ENCODE measurements at regions not wholly inside any gene's neighbourhood (a gene's known extent, or its start where the extent isn't known, plus 50 kb on each side); places are given as distances from the start of the nearest gene placed in this dataset.

GRCh38 chr5:158170534-158170933, 311.6 kb upstream of the CLINT1 start (continued):
- no peak for TF ChIP-seq ZBTB11 (CRISPR knock-in tag; IDR thresholded peaks at IDR 0.05)
- TF ChIP-seq POLR2AphosphoS2 (IDR thresholded peaks at IDR 0.05; ENCODE audit: low read depth, low read length): no peak

GRCh38 chr5:158170060-158170459, 311.1 kb upstream of the CLINT1 start:
- H3K9me3 ChIP-seq (replicated peaks; ENCODE audit: control insufficient read depth, insufficient read depth, low read length): no peaks in the 10 kb centered on the region
- no peak for ATAC-seq
- no peak overlapping the region for H3K27ac ChIP-seq (ENCODE audit: control insufficient read depth, insufficient read depth)
- H4K20me1 ChIP-seq (ENCODE audit: control insufficient read depth, insufficient read depth): no peaks in the 10 kb centered on the region
- no peak overlapping the region for H3K4me2 ChIP-seq (ENCODE audit: control insufficient read depth, insufficient read depth)
- ChIA-PET SMC1A (ENCODE audit: uncharacterized antibody, unreplicated experiment) (interaction anchor here (1.1 to 2.0 kb wide), 6 partner anchors 83 to 957 kb away, joined by 3 to 10 read pairs (median 5); no protein-coding TSS in a partner anchor), RAD21 (ENCODE audit: unreplicated experiment) (interaction anchor here (0.6 to 3.0 kb wide), 2 partner anchors 18 to 937 kb away, joined by 3 to 13 read pairs; no protein-coding TSS in a partner anchor), POLR2A (no interaction called here), CTCF (interaction anchor here (1.2 to 9.0 kb wide), 6 partner anchors 49 to 962 kb away, joined by 3 to 137 read pairs (median 8); no protein-coding TSS in a partner anchor)
- no TSS peak for BruUV-seq (replicated peaks)
- no peak for DNase-seq (ENCODE audit: low read depth, low spot score)
- no peaks in the 10 kb centered on the region for H3K36me3 ChIP-seq (ENCODE audit: control insufficient read depth in 2 of 2, insufficient read depth in 2 of 2, low read length in 1 of 2)
- no peaks in the 10 kb centered on the region for H3K4me1 ChIP-seq (ENCODE audit: control insufficient read depth, insufficient read depth, low read length)
- H3K27me3 ChIP-seq (replicated peaks in 1 of 2; ENCODE audit: control insufficient read depth in 2 of 2, insufficient read depth in 2 of 2, low read length in 1 of 2): peaks cover 0 to 3% of the 10 kb centered on the region in 2 experiments; a peak in 1 of 4 replicates
- WGBS (ENCODE audit: insufficient coverage, insufficient replicate concordance, low lambda C conversion rate, missing lambda C conversion rate): 0% methylated on average over 3 of the region's 3 CpGs
- H3K79me2 ChIP-seq (ENCODE audit: control insufficient read depth, insufficient read depth, low read length): no peaks in the 10 kb centered on the region
- in situ Hi-C loops (cut with MboI) (loop anchor here (5.0 kb wide), 2 partner anchors 512 to 937 kb away; no protein-coding TSS in a partner anchor), intact Hi-C loops (cut with micrococcal nuclease; ENCODE audit: unreplicated experiment) (no loop called here)
- H2AFZ ChIP-seq (ENCODE audit: control insufficient read depth, low read depth, low read length): no peak overlapping the region
- H3K4me3 ChIP-seq: no peak overlapping the region
- no peak for FAIRE-seq
- no peak overlapping the region for H3K9ac ChIP-seq (ENCODE audit: control insufficient read depth, insufficient read depth, low read length)
- TF ChIP-seq SMAD1 (IDR thresholded peaks at IDR 0.05; ENCODE audit: low read depth, partially characterized antibody): no peak
- TF ChIP-seq RCOR1 (conservative IDR thresholded peaks at IDR 0.05; ENCODE audit: low read depth, low read length): no peak
- TF ChIP-seq KLF5 (IDR thresholded peaks at IDR 0.05; ENCODE audit: partially characterized antibody): no peak
- no peak for TF ChIP-seq PAX8 (IDR thresholded peaks at IDR 0.05)
- TF ChIP-seq HCFC1 (IDR thresholded peaks at IDR 0.05; ENCODE audit: low read length): no peak
- TF ChIP-seq HDGF (IDR thresholded peaks at IDR 0.05): no peak
- TF ChIP-seq TBL1XR1 (IDR thresholded peaks at IDR 0.05; ENCODE audit: low read depth, low read length): no peak
- TF ChIP-seq SIX5 (IDR thresholded peaks at IDR 0.05; ENCODE audit: low read depth, low read length, severe bottlenecking): no peak
- no peak for TF ChIP-seq IRF5 (IDR thresholded peaks at IDR 0.05; ENCODE audit: borderline replicate concordance)
- TF ChIP-seq PRDM15 (CRISPR knock-in tag; IDR thresholded peaks at IDR 0.05): no peak
- TF ChIP-seq SREBF1 (IDR thresholded peaks at IDR 0.05; ENCODE audit: low read length): no peak
- TF ChIP-seq EZH2 (IDR thresholded peaks at IDR 0.05; ENCODE audit: borderline replicate concordance, control insufficient read depth, low read depth, low read length): no peak
